ENCODE measurements at regions not wholly inside any gene's neighbourhood (a gene's known extent, or its start where the extent isn't known, plus 50 kb on each side); places are given as distances from the start of the nearest gene placed in this dataset.

- TF ChIP-seq FOXM1 (IDR thresholded peaks at IDR 0.05; ENCODE audit: low read depth): no peak
- no peak for TF ChIP-seq GATA2 (CRISPR knock-in tag; IDR thresholded peaks at IDR 0.05)
Measured at GRCh38 chr14:98984027-98984718, 287.8 kb downstream of the BCL11B start.

Measured in SK-N-SH (cell line).